NT2/D1 (cell line): ENCODE measurements at regions not wholly inside any gene's neighbourhood (a gene's known extent, or its start where the extent isn't known, plus 50 kb on each side); places are given as distances from the start of the nearest gene placed in this dataset.

Source experiments
- SUZ12 ChIP-seq: IDR thresholded peaks from 2 replicates; pipeline ENCODE4 v1.6.1; 2011; ENCODE audit not compliant: insufficient read length, insufficient read depth; ENCODE audit errors: extremely low read depth
- YY1 ChIP-seq: IDR thresholded peaks from 2 replicates; pipeline ENCODE4 v1.6.1; 2011; ENCODE audit not compliant: insufficient read length, insufficient read depth
- ZNF274 ChIP-seq: IDR thresholded peaks from 2 replicates; pipeline ENCODE4 v1.6.1; 2011; ENCODE audit warnings: mild to moderate bottlenecking, low read depth, low read length

DNA sequence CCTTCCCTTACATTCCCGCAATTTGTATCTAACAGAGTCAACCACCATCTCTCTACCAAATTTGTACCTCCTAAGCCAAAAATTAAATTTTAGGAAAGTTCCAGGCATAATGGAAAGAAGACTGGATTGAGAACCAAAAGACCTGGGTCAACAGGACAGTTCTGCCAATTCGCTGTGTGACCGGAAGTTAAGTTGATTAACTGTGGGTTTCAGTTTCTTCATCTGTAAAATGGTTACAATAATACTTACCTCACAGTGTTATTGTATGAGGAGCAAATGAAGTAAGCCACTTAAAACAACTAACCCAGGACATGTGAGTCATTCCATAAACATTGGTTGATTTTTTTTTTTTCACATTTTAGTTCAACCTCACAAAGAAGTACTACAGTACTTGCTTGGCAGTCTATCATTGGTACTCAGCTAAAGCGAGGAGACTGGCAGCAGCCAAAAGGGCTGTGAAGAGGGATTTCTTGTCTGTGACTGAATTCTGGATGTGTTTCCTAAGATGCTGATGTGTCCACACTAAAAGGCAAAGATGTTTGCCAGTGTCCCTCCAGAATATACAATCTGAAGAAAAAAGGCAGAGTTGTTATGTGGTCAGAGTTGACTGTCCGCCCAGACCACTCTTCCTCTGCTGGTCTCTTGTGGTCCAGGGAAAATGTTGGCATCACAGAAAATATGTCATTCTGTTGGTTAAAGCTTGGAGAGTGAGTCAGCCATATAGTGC is 198.6 kb downstream of the TLE1 start:
- TF ChIP-seq YY1 (no peak), SUZ12 (no peak), ZNF274 (no peak)
